H1 (cell line): ENCODE measurements at regions not wholly inside any gene's neighbourhood (a gene's known extent, or its start where the extent isn't known, plus 50 kb on each side); places are given as distances from the start of the nearest gene placed in this dataset.

Source experiments
- CTCF ChIA-PET: fragments of 300-600 bp; sonication (Branson Sonifier 250); formaldehyde crosslinking; loops from one replicate; lab custom pipeline; 2021; ENCODE audit not compliant: partially characterized antibody; lab: Charles Lee
- POLR2A ChIA-PET: fragments of 300-600 bp; sonication (Branson Sonifier 250); formaldehyde crosslinking; loops from one replicate; lab custom pipeline; 2021; ENCODE audit warnings: inconsistent platforms; ENCODE audit not compliant: partially characterized antibody; lab: Charles Lee
- DNase-seq, 2 experiments: peaks; one replicate each; pipeline versions ENCODE4 v3.0.0 to v3.0.0-alpha.2; 2010 to 2022; ENCODE audit warnings: low spot score in 2 of 2, low read depth in 1 of 2, mixed read lengths in 1 of 2
- FAIRE-seq: peaks from 2 replicates; lab custom pipeline; 2011; peaks lifted over from hg19 to GRCh38; lab: Jason Lieb, UNC
- H2AFZ ChIP-seq: 2 replicates; pipeline ENCODE4 v1.8.1; 2012; ENCODE audit warnings: low read length, inconsistent platforms
- H2AK5ac ChIP-seq: 2 replicates; pipeline ENCODE4 v1.6.1; 2013; ENCODE audit warnings: low read depth, low read length
- H2BK120ac ChIP-seq: replicated peaks from 2 replicates; pipeline ENCODE3; 2013; ENCODE audit warnings: low read depth, low read length, inconsistent platforms
- H2BK12ac ChIP-seq: 2 replicates; pipeline ENCODE4 v1.6.1; 2013; ENCODE audit warnings: low read depth, low read length
- H2BK15ac ChIP-seq: 2 replicates; pipeline ENCODE4 v1.6.1; 2013; ENCODE audit warnings: low read length
- H2BK20ac ChIP-seq: 2 replicates; pipeline ENCODE4 v1.6.1; 2013; ENCODE audit warnings: low read length
- H2BK5ac ChIP-seq: 2 replicates; pipeline ENCODE4 v1.6.1; 2013; ENCODE audit warnings: low read depth, low read length
- H3K14ac ChIP-seq: 2 replicates; pipeline ENCODE4 v1.6.1; 2013; ENCODE audit warnings: inconsistent platforms; ENCODE audit not compliant: insufficient read length
- H3K18ac ChIP-seq: 2 replicates; pipeline ENCODE4 v1.6.1; 2013; ENCODE audit warnings: low read length; ENCODE audit errors: extremely low read depth
- H3K23ac ChIP-seq: 2 replicates; pipeline ENCODE4 v1.6.1; 2013; ENCODE audit warnings: inconsistent platforms; ENCODE audit not compliant: insufficient read length
- H3K23me2 ChIP-seq: 2 replicates; pipeline ENCODE4 v1.6.1; 2013; ENCODE audit warnings: low read depth, low read length
- H3K27ac ChIP-seq: 2 replicates; pipeline ENCODE4 v1.6.1; 2011; ENCODE audit warnings: low read depth, low read length, inconsistent platforms
- H3K27me3 ChIP-seq, 4 experiments: replicated peaks in 1 of 4; 1 replicate in 1 of 4; 2 replicates in 3 of 4; pipeline versions ENCODE4 v1.6.1 to v1.8.1; 2011 to 2013; ENCODE audit warnings: low read length in 3 of 4, mild to moderate bottlenecking in 3 of 4, inconsistent platforms in 2 of 4, mixed read lengths in 2 of 4, moderate library complexity in 1 of 4; ENCODE audit not compliant: control insufficient read depth in 3 of 4, insufficient read depth in 3 of 4; ENCODE audit errors: extremely low read depth in 1 of 4
- H3K36me3 ChIP-seq, 4 experiments: 2 replicates each; pipeline versions ENCODE4 v1.6.1 to v1.8.1; 2011 to 2013; ENCODE audit warnings: mild to moderate bottlenecking in 4 of 4, low read length in 3 of 4, moderate library complexity in 2 of 4, control low read depth in 1 of 4, inconsistent platforms in 1 of 4; ENCODE audit not compliant: insufficient read depth in 4 of 4, control insufficient read depth in 2 of 4
- H3K4ac ChIP-seq: replicated peaks from 2 replicates; pipeline ENCODE3; 2013; ENCODE audit warnings: low read length, low read depth, mixed read lengths, inconsistent platforms; ENCODE audit not compliant: insufficient read length
- H3K4me1 ChIP-seq, 4 experiments: replicated peaks in 1 of 4; 1 replicate in 1 of 4; 2 replicates in 3 of 4; pipeline versions ENCODE4 v1.6.1 to v1.8.1; 2011 to 2013; ENCODE audit warnings: low read length in 3 of 4, inconsistent platforms in 2 of 4, mixed read lengths in 1 of 4; ENCODE audit not compliant: insufficient read depth in 4 of 4, control insufficient read depth in 3 of 4
- H3K4me2 ChIP-seq, 2 experiments: 2 replicates each; pipeline versions ENCODE4 v1.6.1 to v1.8.1; 2011 to 2013; ENCODE audit warnings: low read depth in 2 of 2, low read length in 2 of 2, control low read depth in 1 of 2, inconsistent platforms in 1 of 2, mild to moderate bottlenecking in 1 of 2; ENCODE audit not compliant: insufficient read depth in 1 of 2
- H3K4me3 ChIP-seq, 4 experiments: fragments of 200-600, 300-600 bp in 1 of 4; sonication (generic), shearing (Covaris generic), sonication (Bioruptor Twin) in 1 of 4; 2 replicates each; pipeline versions ENCODE4 v1.5.1 to v1.8.1; 2011 to 2016; ENCODE audit warnings: low read length in 4 of 4, low read depth in 3 of 4, control low read depth in 2 of 4, inconsistent platforms in 2 of 4, mild to moderate bottlenecking in 2 of 4, mixed read lengths in 1 of 4, moderate library complexity in 1 of 4; ENCODE audit not compliant: insufficient read depth in 2 of 4; ENCODE audit errors: extremely low read depth in 1 of 4
- H3K56ac ChIP-seq: replicated peaks from 2 replicates; pipeline ENCODE3; 2013; ENCODE audit warnings: low read depth, mild to moderate bottlenecking, mixed read lengths, low read length, inconsistent platforms; ENCODE audit not compliant: insufficient read length
- H3K79me1 ChIP-seq: 2 replicates; pipeline ENCODE4 v1.6.1; 2013; ENCODE audit warnings: low read depth, low read length, control low read depth
- H3K79me2 ChIP-seq, 2 experiments: 2 replicates each; pipeline versions ENCODE4 v1.6.1 to v1.8.1; 2012 to 2013; ENCODE audit warnings: low read length in 2 of 2, mild to moderate bottlenecking in 2 of 2, inconsistent platforms in 1 of 2; ENCODE audit not compliant: insufficient read depth in 2 of 2, control insufficient read depth in 1 of 2
- H3K9ac ChIP-seq, 4 experiments: replicated peaks in 1 of 4; 1 replicate in 1 of 4; 2 replicates in 3 of 4; pipeline versions ENCODE4 v1.6.1 to v1.8.1; 2011 to 2013; ENCODE audit warnings: low read depth in 3 of 4, low read length in 3 of 4, control low read depth in 2 of 4, mild to moderate bottlenecking in 2 of 4, moderate library complexity in 2 of 4, inconsistent platforms in 1 of 4; ENCODE audit errors: extremely low read depth in 1 of 4
- H3K9me3 ChIP-seq, 2 experiments: 2 replicates each; pipeline versions ENCODE4 v1.6.1 to v1.8.1; 2012 to 2013; ENCODE audit warnings: mild to moderate bottlenecking in 2 of 2, moderate library complexity in 2 of 2, control low read depth in 1 of 2, inconsistent platforms in 1 of 2, low read depth in 1 of 2, low read length in 1 of 2, mixed read lengths in 1 of 2; ENCODE audit not compliant: insufficient read depth in 2 of 2
- H4K20me1 ChIP-seq, 2 experiments: replicated peaks in 1 of 2; 2 replicates each; pipeline versions ENCODE3 to v1.8.1; 2011 to 2013; ENCODE audit warnings: inconsistent platforms in 2 of 2, low read length in 2 of 2, mild to moderate bottlenecking in 1 of 2; ENCODE audit not compliant: insufficient read depth in 2 of 2, control insufficient read depth in 1 of 2
- H4K5ac ChIP-seq: 2 replicates; pipeline ENCODE4 v1.6.1; 2013; ENCODE audit warnings: low read length, low read depth, mixed read lengths, inconsistent platforms; ENCODE audit not compliant: insufficient read length
- H4K8ac ChIP-seq: 2 replicates; pipeline ENCODE4 v1.8.0; 2013; ENCODE audit warnings: mild to moderate bottlenecking, moderate library complexity, low read length, inconsistent platforms; ENCODE audit not compliant: insufficient read depth; ENCODE audit errors: extremely low read depth
- H4K91ac ChIP-seq: replicated peaks from 2 replicates; pipeline ENCODE3; 2013; ENCODE audit warnings: low read length, mixed read lengths, inconsistent platforms; ENCODE audit not compliant: insufficient read length
- ASH2L ChIP-seq: fragments of 200-600, 300-600 bp; sonication (generic); IDR thresholded peaks from one replicate; pipeline ENCODE4 v1.7.1; 2017; ENCODE audit warnings: low read length
- ATF2 ChIP-seq: IDR thresholded peaks from 2 replicates; pipeline ENCODE4 v1.6.1; 2012; ENCODE audit warnings: low read length, inconsistent platforms
- CBX5 ChIP-seq: fragments of 300-800, 300-1000 bp; sonication (generic); IDR thresholded peaks from 2 replicates; pipeline ENCODE4 v1.7.1; 2016; ENCODE audit warnings: antibody characterized with exemption, low read length, low read depth
- CREB1 ChIP-seq: IDR thresholded peaks from 2 replicates; pipeline ENCODE4 v1.6.1; 2012; ENCODE audit warnings: inconsistent platforms
- HDAC2 ChIP-seq, 2 experiments: fragments of 300-600 bp in 1 of 2; sonication (generic) in 1 of 2; IDR thresholded peaks; 2 replicates each; pipeline ENCODE4 v1.6.1; 2011 to 2012; ENCODE audit warnings: low read depth in 2 of 2, low read length in 2 of 2, mild to moderate bottlenecking in 2 of 2, moderate library complexity in 2 of 2, borderline replicate concordance in 1 of 2, inconsistent platforms in 1 of 2
- JUN ChIP-seq: IDR thresholded peaks from 2 replicates; pipeline ENCODE4 v1.6.1; 2011; ENCODE audit warnings: low read depth, mild to moderate bottlenecking, improper control_type of control experiment, low read length
- POLR2AphosphoS5 ChIP-seq: IDR thresholded peaks from 2 replicates; pipeline ENCODE4 v1.6.1; 2011; ENCODE audit warnings: low read depth, low read length
- POU5F1 ChIP-seq: IDR thresholded peaks from 2 replicates; pipeline ENCODE4 v1.6.1; 2011; ENCODE audit warnings: low read depth, mild to moderate bottlenecking, low read length, moderate library complexity
- RNF2 ChIP-seq: fragments of 200-900, 300-1000 bp; sonication (generic); IDR thresholded peaks from 2 replicates; pipeline ENCODE4 v1.7.1; 2016; ENCODE audit warnings: borderline replicate concordance, low read depth, mild to moderate bottlenecking, antibody characterized with exemption, low read length; ENCODE audit not compliant: poor library complexity, severe bottlenecking; ENCODE audit errors: missing control alignments
- SP1 ChIP-seq: IDR thresholded peaks from 2 replicates; pipeline ENCODE4 v1.6.1; 2011; ENCODE audit warnings: low read depth, low read length
- SUZ12 ChIP-seq: fragments of 200-600 bp; sonication (generic); IDR thresholded peaks from 2 replicates; pipeline ENCODE4 v1.6.1; 2012; ENCODE audit warnings: mild to moderate bottlenecking, inconsistent platforms, low read length, moderate library complexity, mixed read lengths
- TCF12 ChIP-seq: IDR thresholded peaks from 2 replicates; pipeline ENCODE4 v1.6.1; 2011; ENCODE audit warnings: low read depth, mild to moderate bottlenecking, low read length
- WGBS, 2 experiments: shearing (Covaris generic) in 1 of 2; methylation state at CpG; one replicate each; pipeline versions ENCODE4 v1.1.6 to v1.1.7; 2013 to 2015; ENCODE audit warnings: low lambda C conversion rate in 2 of 2, mixed read lengths in 2 of 2, inconsistent platforms in 1 of 2, low coverage in 1 of 2, missing lambda C conversion rate in 1 of 2; ENCODE audit not compliant: insufficient replicate concordance in 2 of 2, insufficient coverage in 1 of 2, insufficient read length in 1 of 2; ENCODE audit errors: extremely low coverage in 1 of 2, missing lambda C conversion rate in 1 of 2; 5-methylcytosine and 5-hydroxymethylcytosine counted together

DNA sequence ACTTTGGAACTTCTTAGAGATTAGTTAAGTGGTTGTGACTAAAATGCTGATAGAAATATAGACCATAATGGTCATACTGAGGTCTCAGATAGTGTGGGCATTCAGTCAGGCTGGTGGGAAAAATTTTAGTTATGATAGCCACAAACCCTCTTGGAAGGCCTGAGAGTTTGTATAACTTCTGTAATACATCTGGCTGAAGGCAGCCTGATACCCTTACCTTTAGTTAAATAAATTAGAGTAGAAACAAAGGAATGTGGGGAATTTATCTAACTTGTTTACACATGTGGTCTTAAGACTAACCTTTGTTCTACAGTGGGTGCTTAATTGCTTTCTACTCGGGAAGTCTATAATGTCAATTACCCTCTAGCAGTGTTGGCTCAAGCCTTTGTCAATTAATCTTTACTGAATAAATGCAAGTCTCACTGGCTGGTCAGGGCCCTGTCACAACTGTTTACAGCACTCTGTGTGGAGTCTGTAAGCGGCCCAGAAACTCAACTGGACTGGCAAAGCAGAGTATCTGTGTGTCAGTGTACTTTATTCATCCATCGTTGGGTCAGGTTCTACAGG, 184.0 kb downstream of the FBXO4 start:
- Histone ChIP-seq H3K4me1 (no peaks in the 10 kb centered on the region), H3K27me3 (no peaks in the 10 kb centered on the region), H2BK5ac (no peak overlapping the region), H3K23me2 (no peaks in the 10 kb centered on the region), H2AK5ac (no peak overlapping the region), H3K56ac (no peak overlapping the region), H2BK15ac (no peak overlapping the region)
- CTCF ChIA-PET: interaction anchor here (0.6 kb wide), 1 partner anchor 637 kb away, joined by 3 read pairs; no protein-coding TSS in a partner anchor
- DNase-seq: no peak
- TF ChIP-seq CBX5: no peak
- no peak for TF ChIP-seq RNF2
- TF ChIP-seq JUN: no peak
- TF ChIP-seq ASH2L: no peak
- no peak for TF ChIP-seq ATF2
- no peak for TF ChIP-seq SUZ12
- TF ChIP-seq HDAC2 (IDR thresholded peaks at IDR 0.05; ENCODE audit: borderline replicate concordance in 1 of 2, low read depth in 2 of 2, low read length in 2 of 2): no peak
- TF ChIP-seq TCF12: no peak
- TF ChIP-seq POLR2AphosphoS5: no peak
- TF ChIP-seq CREB1: no peak
- TF ChIP-seq SP1: no peak
- TF ChIP-seq POU5F1: no peak
- TF ChIP-seq, all 59 proteins: peak for 0
- no peak overlapping the region for H3K14ac ChIP-seq
- H3K79me2 ChIP-seq: no peaks in the 10 kb centered on the region
- H2BK12ac ChIP-seq: no peak overlapping the region
- no peak overlapping the region for H4K5ac ChIP-seq
- no peaks in the 10 kb centered on the region for H4K20me1 ChIP-seq
- H3K4me3 ChIP-seq: no peak overlapping the region
- H3K4me2 ChIP-seq: no peak overlapping the region
- no peak overlapping the region for H2BK20ac ChIP-seq
- no peak overlapping the region for H4K91ac ChIP-seq
- H2BK120ac ChIP-seq: no peak overlapping the region
- no peaks in the 10 kb centered on the region for H3K79me1 ChIP-seq
- WGBS, 2 experiments: 90% methylated on average over 3 of the region's 3 CpGs; no CpG with 5 or more reads in 1 of the 2 experiments
- H4K8ac ChIP-seq: no peak overlapping the region
- H3K23ac ChIP-seq: no peak overlapping the region
- no peak overlapping the region for H3K4ac ChIP-seq
- no peak overlapping the region for H2AFZ ChIP-seq
- no peak for FAIRE-seq
- H3K9me3 ChIP-seq: peaks cover 10 to 17% of the 10 kb centered on the region in 2 experiments; a peak in 3 of 4 replicates
- no peak overlapping the region for H3K27ac ChIP-seq
- H3K18ac ChIP-seq: no peak overlapping the region
- POLR2A ChIA-PET: no interaction called here
- H3K36me3 ChIP-seq: no peaks in the 10 kb centered on the region
- H3K9ac ChIP-seq: no peak overlapping the region
